ENCODE measurements at regions not wholly inside any gene's neighbourhood (a gene's known extent, or its start where the extent isn't known, plus 50 kb on each side); places are given as distances from the start of the nearest gene placed in this dataset.

GRCh38 chr6:92460133-92460532 is 959.2 kb downstream of the EPHA7 start:
- TF ChIP-seq GATA2 (IDR thresholded peaks at IDR 0.05; ENCODE audit: low read depth, low read length) (no peak), GATA3 (IDR thresholded peaks at IDR 0.05; ENCODE audit: low read depth, low read length) (no peak)
